Testis (tissue), 2 donors: ENCODE measurements at regions not wholly inside any gene's neighbourhood (a gene's known extent, or its start where the extent isn't known, plus 50 kb on each side); places are given as distances from the start of the nearest gene placed in this dataset.
A peak's percentile ranks its signal among the peaks of the same experiment; 100 is the strongest.

ENCODE experiments used
- DNase-seq: peaks from one replicate; pipeline ENCODE4 v3.0.0-alpha.2; 2019
- H3K27ac ChIP-seq, 2 donors: fragments of 200-600 bp; sonication (generic); one replicate each; pipeline ENCODE4 v1.5.1; 2019
- H3K27me3 ChIP-seq: fragments of 200-600 bp; sonication (generic); one replicate; pipeline ENCODE4 v1.5.1; 2019
- H3K36me3 ChIP-seq: fragments of 200-600 bp; sonication (generic); one replicate; pipeline ENCODE4 v1.5.1; 2017; ENCODE audit warnings: low read depth; ENCODE audit errors: missing control alignments
- H3K4me1 ChIP-seq: fragments of 200-600 bp; sonication (generic); one replicate; pipeline ENCODE4 v1.5.1; 2019
- H3K4me3 ChIP-seq, 2 donors: fragments of 200-600 bp; sonication (generic); one replicate each; pipeline ENCODE4 v1.5.1; 2017 to 2019
- H3K9me3 ChIP-seq: fragments of 200-600 bp; sonication (generic); one replicate; pipeline ENCODE4 v1.5.1; 2017
- POLR2A ChIP-seq: fragments of 450-650 bp; IDR thresholded peaks from one replicate; pipeline ENCODE4 v1.6.1; 2017; ENCODE audit warnings: antibody characterized with exemption, mild to moderate bottlenecking, moderate library complexity
- WGBS, 2 donors: methylation state at CpG; one replicate each; pipeline ENCODE4 v1.1.5; 2018; 5-methylcytosine and 5-hydroxymethylcytosine counted together
- intact Hi-C: fragments of 100-400 bp; cut with DNase I; formaldehyde crosslinking; loops from one replicate; pipeline ENCODE4 v1.15.1; 2023; ENCODE audit warnings: low total_unique reads
- TF ChIP-seq, protein P1 (sequence below), 3 experiments: fragments of 450-650 bp in 2 of 3; fragments of 200-600 bp in 1 of 3; sonication (generic) in 1 of 3; IDR thresholded peaks; one replicate each; pipeline ENCODE4 v1.5.1; 2016 to 2019; ENCODE audit warnings: antibody characterized with exemption in 3 of 3, mild to moderate bottlenecking in 2 of 3, moderate library complexity in 1 of 3

DNA sequence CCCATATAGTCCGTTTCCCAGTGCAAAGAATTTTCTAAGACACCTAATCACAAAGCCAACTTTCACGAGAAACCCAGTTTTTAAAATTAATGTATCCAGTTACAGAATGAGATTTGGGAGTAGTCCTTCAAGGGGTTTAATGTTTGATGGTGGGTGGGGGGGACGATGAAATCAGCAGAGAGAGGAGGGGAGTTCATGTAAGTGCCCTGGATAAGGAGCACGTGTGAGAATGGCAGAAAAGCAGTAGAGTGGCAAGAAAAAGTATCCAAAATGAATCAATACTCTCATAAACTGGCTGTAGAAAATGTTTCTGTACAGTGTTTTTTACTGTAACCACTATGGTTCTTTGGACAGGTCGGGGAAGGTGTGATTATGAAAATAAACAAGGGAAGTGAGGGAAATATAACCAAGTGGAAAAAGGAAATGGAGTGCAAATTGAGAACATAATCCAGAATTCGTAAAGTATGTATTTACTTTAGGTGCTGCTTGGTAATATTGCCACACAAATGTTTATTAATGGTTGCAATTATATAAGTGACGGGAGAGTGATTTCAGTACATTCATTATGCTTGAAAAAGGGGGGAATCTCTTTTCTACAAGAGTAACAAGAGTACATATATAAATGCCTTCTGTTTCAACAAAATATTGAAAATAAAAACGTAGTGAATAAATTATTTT is 118.7 kb upstream of the RRP15 start:
- Histone ChIP-seq H3K4me3 (peak overlapping the region in 1 of 2 donors; percentile 45), H3K9me3 (no peaks in the 10 kb centered on the region), H3K27ac (no peak overlapping the region), H3K4me1 (no peaks in the 10 kb centered on the region), H3K27me3 (peaks cover 3% of the 10 kb centered on the region), H3K36me3 (no peaks in the 10 kb centered on the region)
- DNase-seq = no peak
- TF ChIP-seq, protein P1, sequence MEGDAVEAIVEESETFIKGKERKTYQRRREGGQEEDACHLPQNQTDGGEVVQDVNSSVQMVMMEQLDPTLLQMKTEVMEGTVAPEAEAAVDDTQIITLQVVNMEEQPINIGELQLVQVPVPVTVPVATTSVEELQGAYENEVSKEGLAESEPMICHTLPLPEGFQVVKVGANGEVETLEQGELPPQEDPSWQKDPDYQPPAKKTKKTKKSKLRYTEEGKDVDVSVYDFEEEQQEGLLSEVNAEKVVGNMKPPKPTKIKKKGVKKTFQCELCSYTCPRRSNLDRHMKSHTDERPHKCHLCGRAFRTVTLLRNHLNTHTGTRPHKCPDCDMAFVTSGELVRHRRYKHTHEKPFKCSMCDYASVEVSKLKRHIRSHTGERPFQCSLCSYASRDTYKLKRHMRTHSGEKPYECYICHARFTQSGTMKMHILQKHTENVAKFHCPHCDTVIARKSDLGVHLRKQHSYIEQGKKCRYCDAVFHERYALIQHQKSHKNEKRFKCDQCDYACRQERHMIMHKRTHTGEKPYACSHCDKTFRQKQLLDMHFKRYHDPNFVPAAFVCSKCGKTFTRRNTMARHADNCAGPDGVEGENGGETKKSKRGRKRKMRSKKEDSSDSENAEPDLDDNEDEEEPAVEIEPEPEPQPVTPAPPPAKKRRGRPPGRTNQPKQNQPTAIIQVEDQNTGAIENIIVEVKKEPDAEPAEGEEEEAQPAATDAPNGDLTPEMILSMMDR (IDR thresholded peaks at IDR 0.05) = no peak
- no peak for TF ChIP-seq POLR2A
- intact Hi-C loops = no loop called here
- 23 to 24% methylated on average over 8 of the region's 8 CpGs for WGBS, 2 donors

DNA sequence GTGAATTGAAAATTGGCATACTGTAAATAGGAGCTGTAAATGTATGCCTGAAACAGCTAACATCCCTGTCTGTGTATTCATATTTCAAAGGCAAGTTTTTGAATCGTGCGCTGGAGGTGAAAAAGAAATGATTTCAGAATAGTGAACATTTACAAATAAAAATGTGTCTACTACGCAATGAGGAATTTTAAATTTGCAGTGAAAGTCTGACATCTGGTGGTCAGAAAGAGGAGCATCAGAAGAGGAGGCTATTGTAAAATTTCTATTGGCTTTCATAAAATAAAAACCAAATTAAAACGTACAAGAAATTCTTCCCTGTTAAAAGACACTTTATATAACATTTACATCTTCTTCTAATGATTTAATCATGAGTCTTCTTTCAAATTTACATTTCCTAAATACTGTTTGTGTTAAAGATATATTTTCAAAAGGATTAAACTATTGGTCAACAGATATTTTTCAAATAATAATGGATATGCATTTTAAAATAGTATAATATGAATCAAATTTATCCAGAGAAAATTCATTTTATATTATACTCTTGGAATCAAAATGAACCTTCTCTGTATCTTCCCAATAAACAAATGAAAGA is 113.7 kb upstream of the RRP15 start:
- H3K27ac ChIP-seq = no peak overlapping the region
- no peak for DNase-seq
- H3K4me1 ChIP-seq = no peaks in the 10 kb centered on the region
- TF ChIP-seq POLR2A = no peak
- TF ChIP-seq, protein P1 (IDR thresholded peaks at IDR 0.05) = peak; percentile 14 to 80 (median 60)
- peaks cover 3% of the 10 kb centered on the region for H3K27me3 ChIP-seq
- no peaks in the 10 kb centered on the region for H3K36me3 ChIP-seq
- intact Hi-C loops = no loop called here
- no peak overlapping the region for H3K4me3 ChIP-seq
- no peaks in the 10 kb centered on the region for H3K9me3 ChIP-seq
- 17 to 28% methylated on average over 4 of the region's 4 CpGs for WGBS, 2 donors

DNA sequence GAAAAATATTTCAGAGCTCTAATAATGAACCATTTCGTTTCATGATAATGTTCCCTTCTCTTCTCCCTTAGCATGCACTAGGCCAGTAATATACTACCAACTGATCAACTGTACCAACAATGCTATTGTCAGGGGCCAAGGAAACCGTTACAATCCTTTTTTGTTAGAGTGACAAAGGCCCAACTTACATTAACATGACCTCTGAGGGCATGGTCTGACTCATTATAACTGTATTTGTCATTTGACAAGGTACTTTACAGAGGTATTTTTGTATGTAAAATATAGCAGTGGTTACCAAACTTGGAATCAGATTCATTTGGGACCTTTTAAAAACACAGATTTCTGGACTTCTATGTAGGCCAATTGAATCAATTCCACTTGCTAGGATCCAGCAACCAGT is 102.6 kb upstream of the RRP15 start:
- H3K9me3 ChIP-seq = no peaks in the 10 kb centered on the region
- intact Hi-C loops = no loop called here
- no peak overlapping the region for H3K4me3 ChIP-seq
- no peak for TF ChIP-seq POLR2A
- TF ChIP-seq, protein P1 (IDR thresholded peaks at IDR 0.05) = no peak
- WGBS, 2 donors = 71 to 86% methylated on average over 2 of the region's 2 CpGs
- H3K4me1 ChIP-seq = no peaks in the 10 kb centered on the region
- H3K27ac ChIP-seq = no peak overlapping the region
- no peaks in the 10 kb centered on the region for H3K36me3 ChIP-seq
- no peaks in the 10 kb centered on the region for H3K27me3 ChIP-seq
- no peak for DNase-seq

DNA sequence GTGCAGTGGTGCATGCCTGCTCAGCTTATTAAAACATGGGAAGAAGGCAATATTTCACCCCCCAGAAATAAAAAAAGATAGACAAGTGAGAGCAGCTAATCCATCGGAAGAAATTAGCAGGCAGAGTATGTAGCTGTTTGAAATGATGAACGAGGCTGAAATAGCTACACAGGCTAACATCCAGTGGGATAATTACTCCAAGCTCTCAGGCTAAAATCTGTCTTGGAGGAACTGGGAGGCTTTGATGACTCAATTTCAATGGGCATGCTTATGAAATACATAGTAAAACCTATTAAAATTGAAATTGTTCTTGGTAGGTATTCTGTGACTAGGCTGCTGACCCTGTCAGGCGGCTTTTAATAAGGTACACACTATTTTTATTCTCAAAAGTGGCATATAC is 84.1 kb upstream of the RRP15 start:
- 28 to 38% methylated on average over 3 of the region's 3 CpGs for WGBS, 2 donors
- intact Hi-C loops = no loop called here
- H3K4me1 ChIP-seq = no peaks in the 10 kb centered on the region
- no peaks in the 10 kb centered on the region for H3K36me3 ChIP-seq
- DNase-seq = no peak
- no peak overlapping the region for H3K27ac ChIP-seq
- no peak overlapping the region for H3K4me3 ChIP-seq
- H3K27me3 ChIP-seq = no peaks in the 10 kb centered on the region
- TF ChIP-seq, protein P1 (IDR thresholded peaks at IDR 0.05) = no peak
- no peak for TF ChIP-seq POLR2A
- no peaks in the 10 kb centered on the region for H3K9me3 ChIP-seq

DNA sequence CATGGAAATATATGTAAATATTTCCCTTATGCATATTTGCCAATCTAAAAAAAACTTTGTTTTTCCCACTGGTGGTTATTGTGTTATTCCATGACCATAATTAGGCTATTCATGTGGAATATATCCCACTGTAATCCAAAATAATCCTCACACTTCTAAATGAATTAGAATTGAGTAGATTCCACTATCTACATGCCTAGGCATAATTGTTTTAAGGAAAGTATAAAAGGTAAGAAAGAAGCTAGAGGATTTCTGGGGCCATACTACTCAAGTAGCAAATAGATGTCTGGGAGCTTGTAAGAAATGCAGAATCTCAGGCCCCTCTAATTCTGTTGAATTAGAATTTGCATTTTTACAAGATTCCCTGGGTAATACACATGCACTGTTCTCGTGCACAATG is 83.5 kb upstream of the RRP15 start:
- Histone ChIP-seq H3K27ac (no peak overlapping the region), H3K36me3 (no peaks in the 10 kb centered on the region), H3K4me1 (no peaks in the 10 kb centered on the region), H3K27me3 (no peaks in the 10 kb centered on the region), H3K9me3 (no peaks in the 10 kb centered on the region), H3K4me3 (no peak overlapping the region)
- TF ChIP-seq, protein P1 (IDR thresholded peaks at IDR 0.05) = no peak
- TF ChIP-seq POLR2A = no peak
- 90 to 92% methylated on average over 1 of the region's 1 CpG for WGBS, 2 donors
- intact Hi-C loops = no loop called here
- DNase-seq = no peak
